Stimulated activated CD4-positive, alpha-beta T cell treated with anti-CD3 and anti-CD28 coated beads, Interleukin-1b, Interleukin-23, amount 100 ng/mL, for 4 hours (primary cell): ENCODE measurements at regions not wholly inside any gene's neighbourhood (a gene's known extent, or its start where the extent isn't known, plus 50 kb on each side); places are given as distances from the start of the nearest gene placed in this dataset.

Source experiments
- DNase-seq, 2 donors: peaks; one replicate each; pipeline ENCODE4 v3.0.0-alpha.2; 2020; ENCODE audit warnings: low read depth in 2 of 2

DNA sequence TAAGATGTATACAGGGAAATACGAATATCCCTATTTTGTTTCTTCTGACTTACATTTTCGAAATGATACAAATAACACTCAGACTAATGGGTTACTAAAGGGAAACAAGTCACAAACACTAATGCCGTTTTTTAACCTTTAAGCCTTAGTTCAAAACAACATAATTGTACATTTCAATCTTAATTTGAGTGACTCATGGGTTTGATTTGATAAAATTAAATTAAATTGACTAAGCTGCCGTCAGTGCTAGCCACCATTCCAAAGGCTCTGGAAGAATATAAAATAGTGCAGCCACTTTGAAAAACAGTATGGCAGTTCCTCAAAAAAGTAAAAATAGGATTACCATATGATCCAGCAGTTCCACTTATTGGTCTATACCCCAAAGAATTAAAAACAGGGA lies 133.8 kb upstream of the NT5C1B start:
- no peak for DNase-seq

DNA sequence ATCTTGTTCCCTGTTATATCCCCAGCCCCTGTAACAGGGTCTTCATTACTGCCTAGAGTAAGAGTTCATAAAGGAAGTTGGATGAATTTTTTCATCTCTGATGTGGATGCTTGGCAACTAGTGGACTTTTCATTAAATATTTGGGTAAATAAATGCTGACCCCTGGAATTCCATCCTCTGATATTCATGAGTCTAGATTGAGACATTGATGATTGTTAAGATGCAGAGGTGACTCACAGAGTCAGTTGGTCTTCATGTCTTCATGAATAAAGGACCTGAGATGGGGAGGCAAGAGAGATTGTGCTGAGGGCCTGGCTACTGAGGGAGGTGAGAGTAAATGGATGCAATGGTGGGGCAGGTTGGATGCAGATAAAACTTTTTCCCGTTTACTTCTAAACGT lies 132.7 kb upstream of the NT5C1B start:
- DNase-seq, result no peak

- DNase-seq, result no peak
These were observed 131.9 kb upstream of the NT5C1B start for GRCh38 chr2:18721038-18721922.

DNA sequence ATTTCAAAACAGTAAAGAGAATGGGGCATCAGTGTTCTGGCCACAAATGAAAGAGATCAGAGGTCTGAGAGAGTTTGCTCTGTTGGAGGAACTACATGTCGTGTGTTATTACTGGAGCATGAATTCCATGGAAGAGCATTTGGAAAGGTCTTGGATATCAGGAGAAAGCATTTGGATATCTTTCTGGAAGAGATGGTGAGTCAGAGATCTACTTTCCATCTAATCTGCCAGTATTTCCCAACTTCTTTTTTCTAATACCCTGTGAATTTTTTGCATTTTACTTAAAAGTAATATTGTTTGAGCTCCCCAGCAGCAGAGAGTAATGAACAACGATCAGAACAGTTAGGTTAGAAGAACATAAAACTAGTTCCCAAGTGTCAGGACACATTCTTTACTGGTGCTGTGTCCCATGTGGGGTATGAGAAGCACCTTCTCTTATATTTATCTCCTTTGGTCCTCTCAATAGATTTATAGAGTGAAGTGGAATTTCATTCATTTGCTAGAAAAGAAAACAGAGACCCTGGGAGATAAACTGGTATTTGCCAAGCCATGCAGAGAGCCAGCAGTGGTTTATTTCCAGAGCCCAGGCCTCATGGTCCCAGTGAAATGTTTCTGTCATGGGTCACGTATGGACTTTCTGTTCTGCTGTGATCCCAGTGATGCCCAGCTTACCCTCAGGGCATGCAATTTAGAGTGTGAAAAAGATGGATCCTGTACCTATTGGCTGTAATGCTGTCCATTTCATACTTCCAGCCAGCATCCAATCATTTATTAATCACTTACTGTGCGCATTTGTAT lies 130.8 kb upstream of the NT5C1B start:
- DNase-seq, result no peak

DNA sequence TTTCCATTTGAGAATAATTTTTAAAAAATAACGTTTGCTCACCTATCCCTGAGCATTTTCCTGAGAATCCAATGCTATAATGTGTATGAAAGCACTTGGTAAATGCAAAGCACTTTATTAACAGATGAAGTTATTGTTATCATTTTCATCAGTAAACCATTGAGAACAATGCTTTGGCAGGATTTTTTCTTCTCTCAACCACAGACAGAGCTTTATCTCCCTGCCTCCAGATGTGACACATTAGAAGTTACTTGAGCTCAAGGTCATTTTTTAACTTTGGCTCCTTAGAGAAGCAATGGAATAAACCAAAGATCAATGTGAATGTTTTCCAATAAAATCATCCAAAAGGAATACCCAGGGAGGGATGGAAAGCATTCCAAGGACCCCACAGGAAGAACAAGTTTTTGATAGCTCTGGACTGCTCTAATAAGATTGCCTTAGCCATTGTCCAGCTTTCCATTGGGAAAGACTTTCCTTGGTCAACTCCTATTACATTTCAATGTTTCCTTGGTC lies 118.9 kb upstream of the NT5C1B start:
- no peak for DNase-seq

DNA sequence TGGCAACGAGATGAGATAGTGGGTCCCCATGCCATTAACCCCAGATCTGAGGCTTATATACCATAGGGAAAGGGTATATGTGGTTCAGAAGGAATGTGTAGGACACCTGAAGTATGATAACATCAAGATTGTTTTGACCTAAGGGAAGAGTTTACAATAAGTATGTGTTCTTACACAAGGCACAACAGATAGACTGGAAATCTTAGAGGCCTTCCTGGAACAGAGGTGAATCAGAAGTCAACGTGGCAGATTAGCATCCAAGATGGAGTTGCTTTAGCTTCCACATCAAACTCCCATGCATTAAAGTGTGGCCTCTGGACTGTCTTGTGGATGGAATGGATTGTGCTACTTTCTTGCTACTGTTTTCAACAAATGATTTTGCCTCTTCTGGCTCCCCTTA lies 116.6 kb upstream of the NT5C1B start:
- no peak for DNase-seq

DNA sequence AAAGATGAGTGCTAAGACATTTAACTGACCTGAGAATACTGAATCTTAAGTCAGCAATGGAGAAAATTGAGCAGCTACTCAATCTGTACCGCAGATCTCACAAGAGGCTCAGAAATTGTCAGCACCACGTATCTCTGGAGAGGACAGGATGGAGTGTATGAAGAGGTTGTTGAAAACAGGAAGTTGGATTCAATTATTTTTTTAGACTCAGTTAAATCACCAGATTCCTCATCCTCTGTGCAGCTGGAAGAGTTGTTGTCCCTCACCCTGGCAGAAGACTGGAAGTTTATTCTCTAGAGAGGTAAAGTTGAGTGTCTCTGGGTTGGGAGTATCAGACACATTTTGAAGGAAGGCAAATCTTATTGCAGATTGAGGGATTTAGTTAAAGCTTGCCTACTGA lies 114.9 kb upstream of the NT5C1B start:
- no peak for DNase-seq

GRCh38 chr2:18703555-18703954 lies 114.2 kb upstream of the NT5C1B start:
- DNase-seq, result no peak

- no peak for DNase-seq
These were observed 112.6 kb upstream of the NT5C1B start for GRCh38 chr2:18701981-18702380.

DNA sequence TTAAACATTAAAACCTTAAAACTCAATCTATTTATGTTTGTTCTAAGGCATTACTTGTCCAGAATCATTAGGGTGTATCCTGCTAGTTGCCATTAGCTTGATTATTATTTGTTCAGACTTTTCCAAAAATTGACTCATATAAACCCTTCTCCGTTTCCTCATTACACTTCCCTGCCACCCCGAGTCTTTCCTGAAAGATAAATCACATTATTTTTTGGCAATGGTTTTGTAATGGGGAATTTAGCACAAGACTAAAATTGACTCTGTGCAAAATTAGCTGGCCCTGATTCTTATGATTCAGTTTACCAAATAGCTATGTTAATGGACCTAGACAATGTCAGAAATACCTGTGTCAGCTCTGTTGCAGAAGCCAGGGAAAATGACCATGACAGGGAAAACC lies 112.2 kb upstream of the NT5C1B start:
- DNase-seq, result no peak

DNA sequence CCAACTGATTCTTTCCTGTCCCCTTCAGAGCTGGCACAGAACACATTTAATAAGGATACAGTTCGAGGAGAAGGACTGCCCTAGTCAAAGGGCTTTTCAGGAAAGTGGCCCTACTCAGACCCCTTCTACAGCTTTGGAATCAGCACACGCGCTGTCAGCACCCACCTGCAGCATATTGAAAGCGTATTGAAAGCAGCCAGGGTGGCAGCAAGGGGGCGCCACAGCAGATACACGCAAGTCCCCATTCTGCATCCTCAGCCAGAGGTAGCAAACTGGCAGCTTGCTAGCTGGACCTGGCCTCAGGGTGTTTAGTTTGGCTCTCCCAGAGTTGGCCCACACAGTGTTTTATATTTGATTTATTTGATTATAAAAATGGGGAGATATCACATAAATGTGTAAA lies 101.0 kb upstream of the NT5C1B start:
- DNase-seq, result no peak

DNA sequence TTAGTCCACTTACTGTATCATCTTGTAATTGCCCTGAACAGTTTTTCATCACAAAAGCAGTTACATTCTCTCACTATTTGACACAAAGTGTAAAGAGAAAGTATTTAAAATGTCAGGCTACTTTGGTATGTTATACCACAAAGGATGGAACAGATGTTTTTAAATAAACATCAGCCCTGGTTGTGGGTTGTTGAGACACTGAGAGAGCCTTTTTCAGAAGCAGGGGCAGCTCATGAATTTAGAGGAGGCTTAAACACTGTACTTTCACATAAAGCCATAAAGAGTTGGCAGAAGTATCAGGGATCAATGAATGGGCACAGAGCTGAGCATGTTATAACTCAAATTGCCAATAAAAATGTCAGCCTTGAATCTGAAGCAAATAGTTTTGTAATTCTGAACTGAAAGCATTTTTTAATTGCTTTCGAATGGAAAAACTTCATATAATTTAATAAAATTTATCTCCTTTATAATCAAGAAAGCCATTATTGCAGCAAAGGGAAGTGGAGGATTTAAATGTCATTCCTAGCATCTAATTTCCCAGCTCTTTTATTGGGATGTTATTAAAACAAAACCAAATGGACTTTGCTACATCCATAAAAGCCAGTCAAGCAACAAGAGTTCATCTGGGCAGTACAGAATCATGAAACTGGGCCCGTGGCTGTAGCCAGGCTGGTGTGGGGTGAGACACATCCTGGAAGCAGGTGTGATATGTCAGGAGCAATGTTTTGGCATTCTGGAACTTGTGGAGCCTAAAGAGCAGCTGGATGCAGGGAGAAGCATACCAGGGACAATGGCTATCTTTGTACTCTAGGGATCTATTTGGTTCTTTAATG lies 95.1 kb upstream of the NT5C1B start:
- DNase-seq, result no peak

GRCh38 chr2:18682681-18683080 lies 93.3 kb upstream of the NT5C1B start:
- no peak for DNase-seq

GRCh38 chr2:18677280-18677679 lies 87.9 kb upstream of the NT5C1B start:
- no peak for DNase-seq

DNA sequence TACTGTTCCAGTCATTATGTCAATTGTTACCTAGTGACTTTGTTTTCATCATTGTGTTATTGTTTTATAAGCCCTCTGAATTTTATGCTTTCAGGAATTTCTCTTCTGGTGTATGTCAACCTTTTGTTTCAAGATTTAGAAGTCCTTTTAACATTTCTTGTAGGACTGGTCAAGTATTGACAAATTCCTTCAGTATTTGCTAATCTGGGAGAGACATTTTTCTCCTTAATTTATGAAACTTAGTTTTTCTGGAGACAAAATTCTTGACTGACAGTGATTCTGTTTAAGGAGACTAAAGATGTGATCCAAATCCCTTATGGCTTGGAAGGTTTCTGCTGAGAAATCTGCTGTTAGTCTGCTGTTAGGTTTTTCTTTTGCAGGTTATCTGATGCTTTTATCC lies 84.9 kb upstream of the NT5C1B start:
- no peak for DNase-seq

- DNase-seq, result no peak
These were observed 82.0 kb upstream of the NT5C1B start for GRCh38 chr2:18671363-18671762.

DNA sequence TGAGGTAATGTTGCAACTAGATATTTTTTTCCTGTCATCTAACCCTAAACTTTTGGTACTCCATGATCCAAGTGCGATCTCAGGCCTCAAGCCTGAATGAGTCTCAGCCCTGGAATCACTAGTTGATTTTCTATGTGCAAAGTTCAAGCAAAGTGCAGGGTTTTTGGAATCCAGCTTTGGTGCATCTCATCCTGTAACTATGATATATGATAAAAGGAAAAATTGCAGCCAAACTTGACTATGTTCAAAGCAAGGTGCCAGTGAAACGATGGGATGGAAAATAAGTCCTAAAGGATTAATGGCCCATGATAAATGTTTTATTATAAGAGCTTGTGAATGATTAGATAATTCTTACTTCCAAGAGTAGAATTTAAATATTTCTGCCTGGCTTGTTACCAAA lies 78.9 kb upstream of the NT5C1B start:
- DNase-seq, result no peak

DNA sequence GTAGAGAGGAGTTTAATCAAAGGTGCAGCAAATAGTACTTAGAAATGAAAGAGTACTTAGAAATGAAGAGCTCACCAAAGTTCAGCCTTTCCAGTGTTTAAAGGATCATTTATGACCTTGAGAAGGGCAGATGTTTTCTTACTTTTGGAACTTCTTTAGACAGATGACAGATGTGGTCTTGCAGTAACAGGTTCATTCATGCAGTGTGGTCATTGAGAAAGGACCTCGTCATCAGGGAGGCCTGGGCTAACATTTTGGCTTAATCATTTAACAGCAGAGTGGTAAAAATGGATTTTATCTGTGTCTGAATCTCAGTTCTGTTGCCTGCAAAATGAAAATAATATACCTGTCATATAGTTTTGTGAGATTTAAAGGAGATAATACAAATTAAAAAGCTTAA lies 75.1 kb upstream of the NT5C1B start:
- DNase-seq, result no peak

- no peak for DNase-seq
These were observed 74.5 kb upstream of the NT5C1B start for GRCh38 chr2:18663861-18664260.

DNA sequence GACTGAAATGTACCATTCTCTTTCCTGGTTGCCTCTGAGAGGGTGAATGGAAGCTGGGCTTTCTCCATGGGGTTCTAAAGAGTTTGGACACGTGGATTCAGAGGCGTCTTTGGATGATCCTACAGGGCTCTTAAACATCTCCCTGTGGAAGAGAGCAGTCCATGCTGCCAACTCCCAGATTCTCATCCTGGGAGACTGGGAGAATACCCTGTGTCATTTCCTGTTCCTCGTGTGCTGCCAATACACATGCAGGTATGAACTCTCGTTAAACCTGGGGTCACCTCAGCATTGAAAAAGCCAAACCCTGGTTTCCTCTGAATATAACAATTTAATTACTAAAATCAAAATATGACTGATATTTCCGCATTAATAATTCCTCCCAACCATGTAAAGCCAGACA lies 73.3 kb upstream of the NT5C1B start:
- DNase-seq, result no peak

GRCh38 chr2:18659915-18660314 lies 70.5 kb upstream of the NT5C1B start:
- DNase-seq, result no peak

- DNase-seq, result no peak
These were observed 66.7 kb upstream of the NT5C1B start for GRCh38 chr2:18656048-18656447.
